ENCODE measurements at regions not wholly inside any gene's neighbourhood (a gene's known extent, or its start where the extent isn't known, plus 50 kb on each side); places are given as distances from the start of the nearest gene placed in this dataset.
A peak's percentile ranks its signal among the peaks of the same experiment; 100 is the strongest.

DNA sequence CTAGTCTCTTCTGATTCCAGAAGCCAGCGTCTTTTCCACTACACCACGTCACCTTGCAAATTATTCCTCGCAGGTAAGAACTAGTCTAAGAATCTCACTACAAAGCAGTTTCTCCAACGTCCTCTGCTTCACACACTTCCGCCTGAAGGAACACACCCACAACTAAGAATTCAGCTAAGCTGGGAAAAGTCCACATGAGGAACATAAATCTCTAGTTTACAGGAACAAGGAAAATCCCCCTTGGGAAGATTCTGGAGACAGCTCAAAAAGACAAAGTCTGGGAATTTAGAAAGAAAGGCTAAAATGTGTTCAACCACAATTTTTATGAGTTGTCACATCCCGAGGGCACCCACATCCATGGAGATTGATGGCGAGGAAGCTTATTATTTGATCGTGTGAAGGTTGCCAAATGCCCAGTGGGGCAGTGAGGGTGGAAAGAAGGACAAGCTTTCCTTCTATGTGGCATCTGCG lies 780.2 kb upstream of the TBX3 start:
- no peak for DNase-seq (ENCODE audit: low spot score)

DNA sequence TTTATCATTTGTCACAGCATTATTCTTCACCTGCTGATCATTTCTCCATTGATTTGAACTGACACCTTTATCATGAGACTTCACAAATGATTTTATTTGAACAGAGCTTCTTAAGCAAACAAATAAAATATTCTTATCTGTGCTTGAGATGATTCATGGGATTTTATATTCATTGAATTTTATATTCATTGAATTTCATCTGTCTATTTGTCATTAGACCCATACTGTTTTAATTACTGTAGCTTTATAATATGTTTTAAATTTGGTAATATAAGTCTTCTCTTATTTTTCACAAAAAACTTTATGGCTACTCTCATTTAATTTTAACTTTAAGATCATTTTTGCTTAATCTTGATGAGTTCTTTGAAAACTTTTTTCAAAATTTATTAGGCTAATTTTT lies 777.4 kb upstream of the TBX3 start:
- DNase-seq (ENCODE audit: low spot score): no peak

DNA sequence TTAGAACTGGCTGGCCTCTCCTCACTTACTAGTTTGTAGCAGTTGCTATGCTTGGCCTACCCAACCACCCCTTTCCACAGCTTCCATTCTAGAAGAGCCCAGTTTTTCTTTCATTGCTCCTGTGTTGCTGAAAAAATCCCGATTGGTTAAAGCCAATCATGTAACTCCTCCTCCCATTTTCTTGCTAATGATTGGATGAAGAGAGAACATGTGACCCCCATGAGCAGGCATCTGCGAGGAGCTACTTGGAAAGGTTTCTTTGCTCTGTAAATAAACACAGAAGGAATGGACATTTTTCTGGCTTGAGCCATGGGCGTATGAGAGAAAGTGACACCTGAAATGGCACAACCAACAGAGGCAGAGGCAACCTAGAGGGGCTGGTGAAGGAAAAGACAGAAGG lies 773.8 kb upstream of the TBX3 start:
- DNase-seq (ENCODE audit: low spot score): peak; percentile 39

DNA sequence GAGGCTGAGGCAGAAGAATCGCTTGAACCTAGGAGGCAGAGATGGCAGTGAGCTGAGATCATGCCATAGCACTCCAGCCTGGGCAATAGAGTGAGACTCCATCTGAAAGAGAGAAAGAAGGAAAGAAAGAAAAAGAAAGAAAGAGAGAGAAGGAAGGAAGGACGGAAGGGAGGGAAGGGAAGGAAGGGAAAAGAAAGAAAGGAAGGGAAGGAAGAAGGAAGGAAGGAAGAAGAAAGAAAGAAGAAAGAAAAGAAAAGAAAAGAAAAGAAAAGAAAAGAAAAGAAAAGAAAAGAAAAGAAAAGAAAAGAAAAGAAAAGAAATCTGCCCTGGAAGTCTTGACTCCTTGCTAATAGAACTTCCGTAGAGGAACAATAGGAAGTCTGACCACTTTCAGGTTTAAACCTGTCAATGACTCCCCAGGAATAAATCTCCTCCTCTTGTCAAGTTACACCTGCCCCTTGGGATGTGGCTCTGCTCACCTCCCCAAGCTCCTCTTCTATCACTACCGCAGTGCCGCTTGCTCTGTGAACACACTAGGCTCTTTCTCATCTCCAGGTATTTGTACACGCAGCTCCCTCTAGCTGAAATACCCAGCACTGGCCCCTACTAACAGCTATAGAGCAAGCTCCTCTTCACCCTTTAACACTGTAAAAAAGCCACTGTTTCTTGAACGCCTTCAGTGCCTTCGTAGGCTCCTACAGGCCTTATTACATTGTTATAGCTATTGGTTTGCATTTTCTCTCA lies 773.1 kb upstream of the TBX3 start:
- peak; percentile 59 for DNase-seq (ENCODE audit: low spot score)

DNA sequence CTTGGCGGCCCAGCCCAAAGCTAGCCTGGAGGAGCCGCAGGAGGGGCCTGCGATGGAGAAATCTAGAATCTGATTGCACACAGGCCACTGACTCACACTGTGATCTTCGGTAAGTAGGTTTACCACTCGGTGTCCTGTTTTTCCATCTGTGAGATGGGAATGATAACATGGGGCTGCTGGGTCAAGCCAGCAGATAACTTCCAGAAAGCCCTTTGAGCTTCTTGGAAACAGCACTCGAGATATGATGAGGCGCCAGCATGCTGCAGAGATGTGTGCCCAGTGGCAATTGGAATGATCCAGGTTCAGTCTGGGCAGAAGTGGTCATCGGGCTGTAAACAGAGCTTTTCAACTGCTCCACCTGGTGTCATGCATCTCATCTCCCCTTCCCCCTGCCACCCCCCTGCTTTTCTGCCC lies 771.3 kb upstream of the TBX3 start:
- peak; percentile 43 for DNase-seq (ENCODE audit: low spot score)

DNA sequence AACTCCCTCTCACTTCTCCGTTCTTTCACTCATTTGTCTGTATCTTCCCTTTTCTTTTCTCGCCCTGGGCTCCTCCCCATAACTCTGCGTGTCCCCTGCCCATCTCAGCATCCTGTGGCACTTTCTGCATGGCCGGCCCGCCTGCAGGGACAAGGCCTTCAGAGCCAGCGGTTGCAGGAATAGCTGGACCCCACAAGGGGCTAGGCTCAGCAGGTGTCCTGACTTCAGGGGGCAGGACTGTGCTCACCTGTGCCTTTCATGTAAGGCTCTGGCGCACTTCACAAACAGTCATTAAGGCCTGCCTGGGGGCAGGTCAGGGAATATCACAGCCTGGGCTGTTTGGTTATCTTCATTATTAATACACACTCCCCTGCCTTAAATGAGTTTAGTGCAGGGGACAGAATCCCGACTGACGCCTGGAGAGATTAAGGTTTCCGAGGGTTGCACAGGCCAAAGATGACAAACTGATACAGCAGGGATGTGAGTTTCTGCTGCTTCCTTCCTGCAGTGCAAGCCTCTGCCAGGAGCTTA lies 768.8 kb upstream of the TBX3 start:
- DNase-seq (ENCODE audit: low spot score): peak; percentile 60

DNA sequence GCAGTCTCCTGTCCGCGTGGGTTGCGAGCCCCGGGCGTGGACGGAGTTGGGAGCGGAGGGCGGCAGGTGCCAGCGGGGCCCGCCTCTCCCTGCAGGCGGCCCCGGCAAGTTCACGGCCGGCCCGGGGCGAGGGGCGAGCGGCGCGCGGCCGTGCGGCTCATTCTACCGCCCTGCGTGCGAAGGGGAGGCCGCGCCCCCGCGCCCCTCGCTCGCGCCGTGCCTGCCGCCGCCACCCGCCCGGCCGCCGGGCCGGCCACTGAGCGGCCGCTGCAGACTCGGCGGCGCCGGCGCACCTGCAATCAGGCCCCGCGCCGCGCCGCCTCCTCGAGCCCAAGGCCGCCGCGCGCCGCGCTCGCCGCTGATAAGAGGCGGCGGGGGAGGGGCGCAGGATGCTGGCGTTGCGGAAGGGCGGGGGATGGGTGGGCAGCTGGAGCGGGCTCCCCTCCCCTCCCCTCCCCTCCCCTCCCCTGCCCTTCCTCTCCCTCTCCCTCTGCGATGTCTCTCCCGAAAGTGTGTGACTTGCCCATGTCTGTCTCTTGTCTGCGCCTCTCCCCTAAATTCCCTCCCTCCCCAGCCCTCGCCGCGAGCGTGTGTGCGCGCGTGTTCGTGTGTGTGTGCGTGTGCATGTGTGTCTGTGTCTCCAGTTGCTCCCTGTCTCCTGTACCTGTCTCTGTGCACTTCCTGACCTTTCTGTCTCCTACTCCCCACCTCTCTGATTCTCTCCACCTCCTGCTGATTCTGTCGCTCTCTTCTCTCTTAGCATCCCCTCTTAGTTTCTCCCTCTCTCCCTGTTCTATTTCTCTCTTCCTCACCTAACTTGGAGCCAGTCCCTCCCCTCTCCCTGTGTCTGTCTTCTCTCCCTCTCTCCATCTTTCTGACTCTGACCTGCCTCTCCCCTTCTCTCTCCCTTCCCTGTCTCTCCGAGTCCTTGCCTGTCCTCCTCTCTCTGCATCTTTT lies 768.1 kb upstream of the TBX3 start:
- DNase-seq (ENCODE audit: low spot score): peak; percentile 79

DNA sequence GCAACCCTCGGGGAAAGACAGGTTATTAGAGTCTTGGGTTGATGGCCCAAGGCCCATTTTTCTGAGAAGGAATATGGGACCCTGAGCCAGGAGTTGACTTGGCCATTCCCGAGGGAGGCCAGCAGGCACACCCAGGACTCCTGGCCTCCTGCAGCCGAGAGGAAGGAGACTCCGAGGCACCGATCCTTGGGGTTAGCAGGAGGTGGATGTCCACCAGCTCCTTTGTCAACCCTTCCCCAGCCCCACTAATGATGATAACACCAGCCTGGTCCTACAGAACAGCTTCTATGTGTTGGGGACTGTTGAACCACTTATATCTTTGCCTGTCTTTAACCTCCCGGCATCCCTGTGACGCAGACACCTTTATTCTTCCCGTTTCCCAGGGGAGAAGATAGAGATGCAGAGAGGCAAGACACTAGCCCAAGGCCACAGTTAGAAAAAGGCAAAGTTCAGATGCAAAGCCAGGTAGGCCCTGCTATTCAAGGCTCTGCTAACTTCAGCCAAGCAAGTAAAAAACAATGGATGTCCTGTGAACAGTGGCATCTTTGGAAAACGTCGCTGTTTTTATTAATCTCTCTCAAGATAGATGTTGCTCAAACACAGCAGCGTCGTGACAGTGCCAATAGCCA lies 767.3 kb upstream of the TBX3 start:
- DNase-seq (ENCODE audit: low spot score): no peak

DNA sequence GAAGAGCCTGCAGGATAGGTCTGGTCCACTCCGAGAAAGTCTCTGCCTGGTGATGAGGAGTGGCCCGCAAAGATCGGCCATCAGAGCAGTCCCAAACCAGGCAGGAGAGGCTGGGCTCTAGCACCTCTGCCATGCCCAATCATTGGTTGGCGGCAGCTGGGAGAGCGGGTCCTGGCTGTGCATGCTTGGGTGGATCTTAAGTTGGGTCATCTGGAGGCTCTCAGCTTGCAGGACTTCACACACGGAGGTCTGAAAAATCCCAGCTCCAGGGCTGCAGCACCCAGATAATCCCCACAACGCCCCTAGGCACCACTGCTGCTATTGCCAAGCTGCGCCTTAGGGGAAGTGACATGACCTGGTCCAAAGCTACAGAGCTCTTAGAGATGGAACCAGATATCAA lies 766.7 kb upstream of the TBX3 start:
- DNase-seq (ENCODE audit: low spot score): no peak

DNA sequence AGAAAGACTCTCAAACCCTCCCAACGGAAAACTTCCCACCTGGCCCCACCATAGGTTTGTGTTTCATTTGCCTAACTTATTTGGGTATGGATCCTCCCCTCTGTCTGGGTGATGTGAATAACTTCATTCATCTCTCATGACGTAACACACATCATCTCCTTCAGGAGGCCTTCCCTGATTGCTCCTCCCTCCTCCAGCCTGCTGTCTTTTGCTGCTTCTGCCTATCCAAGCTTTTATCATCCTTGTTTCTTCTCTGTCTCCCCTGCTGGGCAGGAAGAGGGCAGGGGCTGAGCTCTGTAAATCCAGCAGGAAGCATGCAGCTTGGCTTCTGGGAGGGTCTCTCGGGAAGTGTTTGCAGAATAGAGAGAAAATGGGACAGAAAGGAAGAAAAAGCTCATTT lies 766.0 kb upstream of the TBX3 start:
- DNase-seq (ENCODE audit: low spot score): no peak

DNA sequence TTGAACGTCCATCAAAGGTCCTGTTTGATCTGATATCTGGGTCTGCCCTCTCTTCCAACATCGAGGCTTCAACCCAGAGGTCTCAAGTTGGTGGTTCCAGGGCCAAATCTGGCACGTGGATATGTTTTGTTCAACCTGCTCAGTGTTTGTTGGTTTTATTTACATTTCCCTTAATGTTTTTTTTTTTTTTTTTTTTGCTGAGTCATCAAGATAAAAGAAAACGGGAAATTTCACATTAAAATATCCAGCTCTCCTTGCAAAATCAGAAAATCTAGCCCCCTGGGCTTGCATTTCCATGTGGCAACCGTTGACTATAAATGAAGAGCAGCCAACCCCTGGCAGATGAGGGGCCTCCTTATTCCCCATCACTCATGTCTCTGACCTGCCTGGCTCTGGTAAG lies 765.6 kb upstream of the TBX3 start:
- no peak for DNase-seq (ENCODE audit: low spot score)

DNA sequence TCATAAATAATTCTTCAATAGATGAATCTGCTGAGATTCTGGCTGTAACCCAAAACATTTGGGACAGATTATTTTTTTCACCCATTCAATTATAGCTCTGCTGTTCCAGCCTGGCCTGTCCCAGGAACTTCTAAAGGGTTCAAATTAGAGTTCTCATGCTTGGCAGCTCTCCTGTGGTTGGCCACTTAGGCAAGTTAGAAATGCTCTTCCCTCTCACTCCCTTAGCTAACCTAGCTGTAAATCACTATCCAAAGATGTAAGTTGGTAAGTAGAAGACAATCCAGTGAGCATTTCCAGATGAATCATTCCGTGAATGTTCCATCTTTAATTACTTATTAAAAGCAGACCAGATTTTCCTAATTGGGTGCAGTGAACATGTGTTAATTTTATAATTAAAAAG lies 760.4 kb upstream of the TBX3 start:
- DNase-seq (ENCODE audit: low spot score): no peak

DNA sequence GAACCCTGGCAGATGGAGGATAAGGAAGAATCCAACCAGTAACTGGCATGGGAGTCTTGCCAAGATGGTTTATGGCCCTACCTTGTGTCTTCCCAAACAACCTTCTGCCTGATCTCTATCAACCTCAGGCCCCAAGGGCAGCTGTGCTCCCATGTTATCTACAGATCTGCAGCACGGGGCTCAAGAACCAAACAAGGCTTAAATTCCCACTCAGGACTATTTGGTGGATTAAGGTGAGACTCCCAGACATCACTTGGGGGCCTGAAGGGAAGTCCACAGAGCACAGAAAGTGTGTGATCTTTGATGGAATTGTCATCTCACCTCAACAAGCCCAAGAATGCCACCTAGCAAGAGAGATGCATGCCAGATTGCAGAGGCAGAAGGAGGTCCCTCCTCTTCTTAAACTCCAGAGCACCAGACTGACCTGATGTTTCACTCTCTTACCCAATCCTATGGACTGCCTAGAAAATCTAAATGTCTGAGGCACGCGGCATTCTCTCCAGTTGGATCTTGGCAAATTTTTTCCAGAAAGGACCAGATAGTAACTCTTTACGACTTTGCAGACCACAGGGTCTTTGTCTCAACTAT lies 759.5 kb upstream of the TBX3 start:
- no peak for DNase-seq (ENCODE audit: low spot score)

DNA sequence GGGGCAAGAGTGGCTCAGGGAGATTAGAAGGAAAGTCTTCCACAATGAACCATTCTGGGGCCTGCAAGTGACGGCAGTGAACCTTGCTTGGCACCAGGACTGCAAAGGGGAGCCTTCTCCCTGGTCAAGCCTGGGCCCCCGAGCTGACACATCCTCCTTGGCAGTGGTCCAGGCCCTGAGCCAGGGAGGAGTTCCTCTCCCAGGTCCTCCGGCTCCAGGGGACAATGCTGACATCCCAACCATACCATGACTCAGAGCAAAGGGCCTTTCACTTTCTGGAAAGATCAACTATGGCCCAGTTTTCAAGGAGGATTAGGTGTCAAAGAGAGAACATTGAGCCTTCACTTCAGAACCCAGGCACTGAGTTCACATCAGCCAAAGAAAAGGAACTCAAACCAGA lies 756.5 kb upstream of the TBX3 start:
- peak; percentile 31 for DNase-seq (ENCODE audit: low spot score)

DNA sequence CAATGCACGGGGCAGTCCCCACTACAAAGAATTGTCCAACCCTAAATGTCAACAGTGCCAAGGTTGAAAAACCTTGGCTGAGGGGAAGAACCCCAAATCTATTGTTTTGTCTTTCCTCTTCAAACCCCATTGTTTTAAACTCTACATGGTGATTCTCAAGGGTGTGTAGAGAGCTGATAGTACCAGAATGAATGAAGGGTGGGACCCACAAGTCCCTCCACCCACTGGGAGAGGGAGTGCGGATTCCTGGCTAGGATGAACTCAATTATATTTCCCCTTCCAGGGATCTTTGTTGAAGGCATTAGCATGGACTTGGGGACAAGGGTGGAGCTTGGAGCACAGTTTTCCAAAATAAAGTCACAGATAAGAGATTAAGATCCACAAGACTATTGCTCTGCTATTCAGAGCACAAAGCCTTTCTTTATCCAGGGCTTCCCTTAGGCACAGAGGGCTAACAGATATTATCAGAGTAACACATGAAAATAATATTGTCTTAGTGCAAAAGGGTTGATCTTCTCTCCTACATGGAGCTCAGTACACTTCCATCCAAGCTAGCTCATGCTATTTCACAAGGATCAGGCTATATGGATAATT lies 755.1 kb upstream of the TBX3 start:
- no peak for DNase-seq (ENCODE audit: low spot score)

DNA sequence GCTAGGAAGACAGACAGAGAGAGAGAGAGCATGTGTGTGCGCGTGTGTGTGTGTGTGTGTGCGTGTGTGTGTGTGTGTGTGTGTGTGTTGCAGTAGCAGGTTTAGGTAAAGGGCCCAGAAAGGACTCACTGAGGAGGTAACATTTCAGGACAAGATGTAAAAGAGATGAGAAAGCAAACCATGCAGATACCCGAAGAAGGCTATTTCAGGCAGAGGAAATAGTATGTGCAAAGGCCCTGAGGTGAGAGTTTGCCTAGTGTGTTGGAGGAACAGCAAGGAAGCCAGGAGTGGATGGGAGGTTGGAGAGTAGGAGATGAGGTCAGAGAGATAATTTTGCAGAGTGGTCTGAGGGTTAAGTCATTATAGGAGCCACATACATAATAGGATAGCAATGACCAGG lies 754.3 kb upstream of the TBX3 start:
- peak; percentile 12 for DNase-seq (ENCODE audit: low spot score)

DNA sequence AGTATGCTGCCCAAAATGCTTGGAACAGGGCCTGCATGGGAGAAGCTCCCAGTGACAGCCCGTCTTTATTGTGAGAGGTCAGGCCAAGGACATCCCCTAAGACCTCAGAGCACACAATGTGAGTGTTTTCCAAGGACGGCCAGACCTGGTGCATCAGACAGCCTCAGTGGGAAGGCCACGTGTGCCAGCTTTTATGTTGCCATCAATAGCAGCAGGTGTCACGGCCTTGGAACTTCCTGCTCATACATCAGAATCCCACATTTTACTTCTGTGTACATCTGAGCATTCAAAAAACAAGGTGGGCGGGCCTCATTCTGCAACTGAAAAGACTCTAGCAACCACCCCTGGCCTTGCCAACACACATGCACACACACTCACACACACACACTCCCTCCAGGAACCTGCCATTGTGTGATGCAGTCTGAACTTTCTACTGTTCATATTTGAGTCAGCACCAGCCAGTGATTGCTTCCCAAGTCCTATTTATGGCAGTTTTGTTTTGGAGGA lies 753.1 kb upstream of the TBX3 start:
- peak; percentile 26 for DNase-seq (ENCODE audit: low spot score)

DNA sequence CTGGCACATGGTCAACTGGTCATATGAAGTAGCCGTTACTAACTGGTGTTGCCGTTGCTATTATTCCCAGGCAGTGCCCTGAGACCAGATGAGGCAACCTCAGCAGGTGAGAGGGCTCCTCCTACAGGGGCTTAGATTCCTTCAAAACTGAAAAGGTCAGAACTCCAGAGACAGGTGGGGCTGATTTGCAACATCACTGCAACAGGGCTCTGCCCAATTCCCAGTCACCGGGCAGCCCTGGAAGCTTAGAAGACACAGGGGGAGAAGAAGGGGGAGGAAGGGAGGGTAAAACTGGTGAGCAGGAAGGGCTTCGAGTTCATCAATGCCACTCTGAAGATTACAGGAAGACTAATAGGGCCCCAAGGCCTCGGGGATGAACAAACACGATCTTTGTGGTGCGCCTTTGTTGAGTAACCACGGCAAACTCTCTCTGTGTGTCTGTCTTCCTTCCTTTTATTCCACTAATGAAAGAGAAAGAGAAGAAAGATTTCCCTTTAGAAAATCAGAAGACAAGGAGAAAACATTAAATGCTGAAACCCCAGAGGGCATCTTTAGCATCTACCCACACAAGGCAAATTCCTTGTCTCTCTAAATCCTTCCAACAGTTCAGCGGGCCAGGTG lies 749.1 kb upstream of the TBX3 start:
- DNase-seq (ENCODE audit: low spot score): no peak

DNA sequence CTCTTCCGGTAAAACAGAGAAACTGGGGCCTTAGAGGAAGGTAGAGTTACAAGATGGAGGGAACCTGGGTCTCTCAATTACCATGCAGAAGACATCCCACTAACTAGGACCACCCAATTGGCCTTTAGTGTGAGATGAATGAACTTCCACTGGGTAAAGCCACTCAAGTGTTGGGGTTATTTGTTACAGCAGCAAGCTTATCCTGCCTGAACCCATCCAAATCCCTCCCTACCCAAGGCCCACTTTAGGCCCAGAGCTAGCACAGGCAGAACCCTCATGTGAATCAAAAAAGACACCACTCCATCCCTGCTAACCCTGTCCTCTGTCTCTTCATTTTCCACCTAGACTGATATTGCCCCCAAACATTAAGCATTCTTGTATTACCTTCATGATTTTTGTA lies 746.7 kb upstream of the TBX3 start:
- no peak for DNase-seq (ENCODE audit: low spot score)

DNA sequence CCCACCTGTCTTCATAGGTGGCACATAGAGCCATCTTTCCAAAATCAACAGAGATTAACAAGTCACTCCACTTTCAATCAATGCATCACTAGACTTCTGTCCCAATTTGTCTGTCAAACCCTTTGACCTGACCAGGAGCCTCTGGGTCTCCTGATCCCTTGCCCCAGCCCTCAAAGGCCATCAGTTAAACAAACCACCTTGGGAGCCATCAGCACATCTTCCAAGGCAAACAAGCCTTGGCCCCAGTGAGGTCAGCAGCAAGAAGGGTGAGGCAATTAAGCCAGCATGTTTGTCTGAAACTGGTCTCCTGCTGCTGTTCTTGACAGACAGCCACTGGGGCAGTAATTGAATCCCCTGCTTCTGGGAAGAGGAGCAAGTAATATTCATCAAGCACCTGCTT lies 742.8 kb upstream of the TBX3 start:
- no peak for DNase-seq (ENCODE audit: low spot score)

DNA sequence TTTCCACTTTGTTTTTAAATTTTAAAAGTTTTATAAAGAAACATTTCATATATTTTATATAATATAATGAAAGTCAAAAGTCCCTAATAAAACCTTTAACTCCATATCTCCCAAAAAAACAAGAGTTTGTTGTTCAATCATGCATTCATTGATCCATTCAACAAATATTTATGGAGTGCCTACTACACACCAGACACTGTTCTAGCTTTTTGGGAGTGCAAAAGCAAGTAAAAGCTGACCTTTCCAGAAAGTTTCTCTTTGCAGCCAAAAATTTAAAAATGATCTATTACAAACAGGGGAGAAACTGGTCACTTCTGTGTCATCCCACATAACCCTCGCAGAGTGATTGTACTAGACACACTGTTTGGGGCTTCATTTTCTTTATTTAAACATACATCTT lies 740.0 kb upstream of the TBX3 start:
- DNase-seq (ENCODE audit: low spot score): no peak

Measured in ecto neural progenitor cell (in vitro differentiated cells).